Keratinocyte (primary cell): ENCODE measurements at regions not wholly inside any gene's neighbourhood (a gene's known extent, or its start where the extent isn't known, plus 50 kb on each side); places are given as distances from the start of the nearest gene placed in this dataset.

Experiments used
- DNase-seq: peaks from one replicate; pipeline ENCODE4 v3.0.0-alpha.2; 2011; ENCODE audit warnings: low read depth, missing footprints, low spot score
- FAIRE-seq: peaks from 2 replicates; lab custom pipeline; 2011; peaks lifted over from hg19 to GRCh38; lab: Jason Lieb, UNC
- H2AFZ ChIP-seq: 2 replicates; pipeline ENCODE4 v1.6.0; 2012; ENCODE audit warnings: low read length, control low read depth, inconsistent platforms; ENCODE audit not compliant: control insufficient read depth
- H3K27ac ChIP-seq: 2 replicates; pipeline ENCODE4 v1.5.1; 2011; ENCODE audit warnings: low read length; ENCODE audit not compliant: control insufficient read depth, insufficient read depth
- H3K27me3 ChIP-seq: 3 replicates; pipeline ENCODE4 v1.6.0; 2011; ENCODE audit warnings: low read length; ENCODE audit not compliant: control insufficient read depth, insufficient read depth; ENCODE audit errors: extremely low read depth
- H3K36me3 ChIP-seq, 2 experiments: 2 replicates in 1 of 2; 3 replicates in 1 of 2; pipeline ENCODE4 v1.5.1; 2011; ENCODE audit warnings: low read length in 2 of 2, mild to moderate bottlenecking in 1 of 2; ENCODE audit not compliant: control insufficient read depth in 2 of 2, insufficient read depth in 2 of 2; ENCODE audit errors: extremely low read depth in 1 of 2
- H3K4me1 ChIP-seq: 3 replicates; pipeline ENCODE4 v1.5.1; 2011; ENCODE audit warnings: low read length; ENCODE audit not compliant: control insufficient read depth, insufficient read depth; ENCODE audit errors: extremely low read depth
- H3K4me2 ChIP-seq: 3 replicates; pipeline ENCODE4 v1.6.0; 2011; ENCODE audit warnings: low read depth, low read length; ENCODE audit not compliant: control insufficient read depth, insufficient read depth; ENCODE audit errors: extremely low read depth
- H3K4me3 ChIP-seq, 3 experiments: fragments of 200-600 bp in 1 of 3; sonication (generic) in 1 of 3; 2 replicates in 2 of 3; 3 replicates in 1 of 3; pipeline ENCODE4 v1.5.1; 2011 to 2016; ENCODE audit warnings: low read length in 3 of 3, mild to moderate bottlenecking in 3 of 3, control low read depth in 2 of 3, inconsistent platforms in 1 of 3, low read depth in 1 of 3, mixed read lengths in 1 of 3, mixed run types in 1 of 3, moderate library complexity in 1 of 3; ENCODE audit not compliant: control insufficient read depth in 2 of 3, insufficient read depth in 2 of 3; ENCODE audit errors: extremely low read depth in 1 of 3
- H3K79me2 ChIP-seq: 2 replicates; pipeline ENCODE4 v1.6.0; 2012; ENCODE audit warnings: low read length; ENCODE audit not compliant: control insufficient read depth, insufficient read depth
- H3K9ac ChIP-seq: 3 replicates; pipeline ENCODE4 v1.6.0; 2011; ENCODE audit warnings: low read length; ENCODE audit not compliant: control insufficient read depth, insufficient read depth; ENCODE audit errors: extremely low read depth
- H3K9me1 ChIP-seq: 3 replicates; pipeline ENCODE4 v1.6.0; 2011; ENCODE audit warnings: low read length; ENCODE audit not compliant: control insufficient read depth, insufficient read depth; ENCODE audit errors: extremely low read depth
- H3K9me3 ChIP-seq: 2 replicates; pipeline ENCODE4 v1.5.1; 2012; ENCODE audit warnings: low read depth, low read length; ENCODE audit not compliant: control insufficient read depth
- H4K20me1 ChIP-seq: 3 replicates; pipeline ENCODE4 v1.6.0; 2011; ENCODE audit warnings: low read length; ENCODE audit not compliant: control insufficient read depth, insufficient read depth; ENCODE audit errors: extremely low read depth
- CTCF ChIP-seq, 3 experiments: IDR thresholded peaks in 1 of 3; conservative IDR thresholded peaks in 1 of 3; optimal IDR thresholded peaks in 1 of 3; 2 replicates in 2 of 3; 3 replicates in 1 of 3; pipeline versions ENCODE3 to v1.5.1; 2011; ENCODE audit warnings: low read length in 3 of 3, mild to moderate bottlenecking in 3 of 3, moderate library complexity in 2 of 3, control low read depth in 1 of 3, inconsistent platforms in 1 of 3; ENCODE audit not compliant: insufficient read depth in 2 of 3; ENCODE audit errors: extremely low read depth in 1 of 3
- EZH2 ChIP-seq: IDR thresholded peaks from one replicate; pipeline ENCODE4 v1.6.1; 2012; ENCODE audit warnings: inconsistent platforms, mild to moderate bottlenecking, low read length, moderate library complexity
- dilution Hi-C: fragments of 300-500 bp; cut with MboI; formaldehyde crosslinking; loops from one replicate; pipeline ENCODE4 v1.7.0; 2020; ENCODE audit warnings: low sequenced_read_pairs; ENCODE audit not compliant: extremely low pct_ligation_motif_present

GRCh38 chr18:53772293-53772692 lies 452.2 kb downstream of the MBD2 start:
- FAIRE-seq = no peak
- Histone ChIP-seq H3K79me2 (no peaks in the 10 kb centered on the region), H3K9me1 (no peaks in the 10 kb centered on the region), H3K36me3 (no peaks in the 10 kb centered on the region), H4K20me1 (no peaks in the 10 kb centered on the region), H3K27ac (no peak overlapping the region), H3K4me2 (no peak overlapping the region), H3K4me1 (no peaks in the 10 kb centered on the region), H3K27me3 (no peaks in the 10 kb centered on the region), H2AFZ (no peak overlapping the region), H3K4me3 (no peak overlapping the region), H3K9ac (no peak overlapping the region), H3K9me3 (no peaks in the 10 kb centered on the region)
- no peak for TF ChIP-seq EZH2
- TF ChIP-seq CTCF (optimal IDR thresholded peaks at IDR 0.05 in 1 of 3, IDR thresholded peaks at IDR 0.05 in 1 of 3, conservative IDR thresholded peaks at IDR 0.05 in 1 of 3; ENCODE audit: extremely low read depth in 1 of 3, insufficient read depth in 2 of 3, low read length in 3 of 3) = no peak
- dilution Hi-C loops = no loop called here
- no peak for DNase-seq

GRCh38 chr18:53771664-53772063 lies 452.8 kb downstream of the MBD2 start:
- no peaks in the 10 kb centered on the region for H3K4me1 ChIP-seq
- H3K79me2 ChIP-seq = no peaks in the 10 kb centered on the region
- H3K9me3 ChIP-seq = no peaks in the 10 kb centered on the region
- no peaks in the 10 kb centered on the region for H3K9me1 ChIP-seq
- no peaks in the 10 kb centered on the region for H3K27me3 ChIP-seq
- no peak for TF ChIP-seq EZH2
- no peak for TF ChIP-seq CTCF (optimal IDR thresholded peaks at IDR 0.05 in 1 of 3, IDR thresholded peaks at IDR 0.05 in 1 of 3, conservative IDR thresholded peaks at IDR 0.05 in 1 of 3; ENCODE audit: extremely low read depth in 1 of 3, insufficient read depth in 2 of 3, low read length in 3 of 3)
- no peak overlapping the region for H3K9ac ChIP-seq
- H3K4me3 ChIP-seq = no peak overlapping the region
- H4K20me1 ChIP-seq = no peaks in the 10 kb centered on the region
- dilution Hi-C loops = no loop called here
- H3K36me3 ChIP-seq = no peaks in the 10 kb centered on the region
- no peak for FAIRE-seq
- no peak for DNase-seq
- H3K4me2 ChIP-seq = no peak overlapping the region
- H2AFZ ChIP-seq = no peak overlapping the region
- no peak overlapping the region for H3K27ac ChIP-seq
